ENCODE measurements at regions not wholly inside any gene's neighbourhood (a gene's known extent, or its start where the extent isn't known, plus 50 kb on each side); places are given as distances from the start of the nearest gene placed in this dataset.
"Not testable (repeated sequence)": the region's sequence is repeated elsewhere in the genome, so short reads cannot be mapped to it uniquely, and the experiment has no call there.

GRCh38 chr11:110860461-110860860 is 148.2 kb upstream of the ARHGAP20 start:
- no peak for DNase-seq

- DNase-seq, result no peak
Measured at GRCh38 chr11:110859998-110860397, 147.8 kb upstream of the ARHGAP20 start.

GRCh38 chr11:110859240-110859840 is 147.1 kb upstream of the ARHGAP20 start:
- DNase-seq, result no peak

GRCh38 chr11:110858547-110858921 is 146.3 kb upstream of the ARHGAP20 start:
- no peak for DNase-seq

- DNase-seq, result no peak
Measured at GRCh38 chr11:110857892-110858546, 145.8 kb upstream of the ARHGAP20 start.

GRCh38 chr11:110856996-110857812 is 145.0 kb upstream of the ARHGAP20 start:
- DNase-seq, result no peak

GRCh38 chr11:110856340-110856739 is 144.1 kb upstream of the ARHGAP20 start:
- no peak for DNase-seq

GRCh38 chr11:110855191-110855590 is 143.0 kb upstream of the ARHGAP20 start:
- DNase-seq, result no peak

GRCh38 chr11:110852921-110853490 is 140.8 kb upstream of the ARHGAP20 start:
- no peak for DNase-seq

GRCh38 chr11:110850846-110851245 is 138.6 kb upstream of the ARHGAP20 start:
- DNase-seq, result no peak

- not testable (repeated sequence) for DNase-seq
Measured at GRCh38 chr11:110843053-110843452, 130.8 kb upstream of the ARHGAP20 start.

- no peak for DNase-seq
Measured at GRCh38 chr11:110838808-110839207, 126.6 kb upstream of the ARHGAP20 start.

- DNase-seq, result no peak
Measured at GRCh38 chr11:110837603-110838002, 125.4 kb upstream of the ARHGAP20 start.

GRCh38 chr11:110835106-110835505 is 122.9 kb upstream of the ARHGAP20 start:
- DNase-seq, result no peak

- DNase-seq, result no peak
Measured at GRCh38 chr11:110833033-110833484, 120.8 kb upstream of the ARHGAP20 start.

- DNase-seq, result no peak
Measured at GRCh38 chr11:110832539-110832938, 120.3 kb upstream of the ARHGAP20 start.

GRCh38 chr11:110832080-110832479 is 119.8 kb upstream of the ARHGAP20 start:
- no peak for DNase-seq

GRCh38 chr11:110830747-110831146 is 118.5 kb upstream of the ARHGAP20 start:
- no peak for DNase-seq

GRCh38 chr11:110830344-110830743 is 118.1 kb upstream of the ARHGAP20 start:
- DNase-seq, result no peak

GRCh38 chr11:110829873-110830272 is 117.6 kb upstream of the ARHGAP20 start:
- DNase-seq, result no peak

GRCh38 chr11:110828086-110828485 is 115.8 kb upstream of the ARHGAP20 start:
- no peak for DNase-seq

GRCh38 chr11:110827276-110827675 is 115.0 kb upstream of the ARHGAP20 start:
- no peak for DNase-seq

- no peak for DNase-seq
Measured at GRCh38 chr11:110824912-110825620, 112.8 kb upstream of the ARHGAP20 start.
